Endothelial cell of umbilical vein (primary cell): ENCODE measurements at regions not wholly inside any gene's neighbourhood (a gene's known extent, or its start where the extent isn't known, plus 50 kb on each side); places are given as distances from the start of the nearest gene placed in this dataset.

Experiments used
- BruUV-seq: library from RNA; stranded (reverse); fragments of 400-500 nt; replicated peaks from 2 replicates; lab custom pipeline; 2021; lab: Mats Ljungman, UMichigan
- CTCF ChIA-PET: fragments of 300-600, 350-600 bp; sonication (Branson Sonifier 250); formaldehyde crosslinking; loops from one replicate; lab custom pipeline; 2021; ENCODE audit warnings: antibody characterized with exemption, inconsistent platforms; lab: Charles Lee
- POLR2A ChIA-PET: fragments of 300-600, 350-600 bp; sonication (Branson Sonifier 250); formaldehyde crosslinking; loops from one replicate; lab custom pipeline; 2021; ENCODE audit warnings: antibody characterized with exemption, inconsistent platforms; lab: Charles Lee
- DNase-seq: peaks from one replicate; pipeline ENCODE4 v3.0.0-alpha.2; 2011; ENCODE audit warnings: low read depth, low spot score
- FAIRE-seq: peaks from 2 replicates; lab custom pipeline; 2011; peaks lifted over from hg19 to GRCh38; lab: Jason Lieb, UNC
- H2AFZ ChIP-seq: 2 replicates; pipeline ENCODE4 v1.6.0; 2012; ENCODE audit warnings: low read depth, low read length, control low read depth, inconsistent platforms
- H3K27ac ChIP-seq: 2 replicates; pipeline ENCODE4 v1.5.1; 2011; ENCODE audit warnings: low read depth, mild to moderate bottlenecking, control low read depth, low read length, moderate library complexity; ENCODE audit not compliant: insufficient read depth
- H3K27me3 ChIP-seq, 2 experiments: 2 replicates each; pipeline versions ENCODE4 v1.6.0 to v1.6.1; 2011; ENCODE audit warnings: low read length in 2 of 2, mixed read lengths in 1 of 2; ENCODE audit not compliant: control insufficient read depth in 2 of 2, insufficient read depth in 2 of 2
- H3K36me3 ChIP-seq, 2 experiments: 2 replicates in 1 of 2; 3 replicates in 1 of 2; pipeline ENCODE4 v1.5.1; 2011; ENCODE audit warnings: low read length in 2 of 2, mild to moderate bottlenecking in 1 of 2, moderate library complexity in 1 of 2; ENCODE audit not compliant: control insufficient read depth in 2 of 2, insufficient read depth in 2 of 2; ENCODE audit errors: extremely low read depth in 1 of 2
- H3K4me1 ChIP-seq: 3 replicates; pipeline ENCODE4 v1.5.1; 2011; ENCODE audit warnings: mild to moderate bottlenecking, low read length; ENCODE audit not compliant: control insufficient read depth, insufficient read depth; ENCODE audit errors: extremely low read depth
- H3K4me2 ChIP-seq: 2 replicates; pipeline ENCODE4 v1.6.1; 2011; ENCODE audit warnings: low read length, control low read depth, mixed read lengths; ENCODE audit not compliant: insufficient read depth
- H3K4me3 ChIP-seq, 3 experiments: fragments of 200-600 bp in 1 of 3; sonication (generic), shearing (Covaris generic) in 1 of 3; replicated peaks in 1 of 3; 2 replicates each; pipeline ENCODE4 v1.5.1; 2011 to 2016; ENCODE audit warnings: control low read depth in 3 of 3, low read length in 3 of 3, mild to moderate bottlenecking in 2 of 3, inconsistent platforms in 1 of 3, low read depth in 1 of 3, moderate library complexity in 1 of 3; ENCODE audit not compliant: insufficient read depth in 1 of 3
- H3K79me2 ChIP-seq: 2 replicates; pipeline ENCODE4 v1.6.0; 2012; ENCODE audit warnings: low read length, inconsistent platforms; ENCODE audit not compliant: control insufficient read depth, insufficient read depth
- H3K9ac ChIP-seq: replicated peaks from 2 replicates; pipeline ENCODE3; 2011; ENCODE audit warnings: low read length, control low read depth; ENCODE audit not compliant: insufficient read depth; ENCODE audit errors: extremely low read depth
- H3K9me1 ChIP-seq: replicated peaks from 3 replicates; pipeline ENCODE4 v1.6.0; 2011; ENCODE audit warnings: mild to moderate bottlenecking, low read length; ENCODE audit not compliant: control insufficient read depth, insufficient read depth; ENCODE audit errors: extremely low read depth
- H3K9me3 ChIP-seq: replicated peaks from 2 replicates; pipeline ENCODE4 v1.5.1; 2012; ENCODE audit warnings: low read length, inconsistent platforms; ENCODE audit not compliant: control insufficient read depth, insufficient read depth
- H4K20me1 ChIP-seq: replicated peaks from 2 replicates; pipeline ENCODE3; 2011; ENCODE audit warnings: mild to moderate bottlenecking, low read length; ENCODE audit not compliant: control insufficient read depth, insufficient read depth; ENCODE audit errors: extremely low read depth
- EZH2 ChIP-seq: IDR thresholded peaks from 2 replicates; pipeline ENCODE4 v1.6.1; 2012; ENCODE audit warnings: borderline replicate concordance, low read depth, mild to moderate bottlenecking, moderate library complexity, low read length, inconsistent platforms; ENCODE audit not compliant: severe bottlenecking
- FOS ChIP-seq: IDR thresholded peaks from 2 replicates; pipeline ENCODE4 v1.6.1; 2011; ENCODE audit warnings: mild to moderate bottlenecking, low read length, moderate library complexity, borderline replicate concordance; ENCODE audit not compliant: insufficient read depth
- GATA2 ChIP-seq: IDR thresholded peaks from 2 replicates; pipeline ENCODE4 v1.7.0; 2011; ENCODE audit warnings: low read depth, mild to moderate bottlenecking, moderate library complexity, mixed read lengths, low read length; ENCODE audit not compliant: insufficient read length, insufficient read depth
- JUN ChIP-seq: IDR thresholded peaks from 2 replicates; pipeline ENCODE4 v1.6.1; 2011; ENCODE audit warnings: borderline replicate concordance, low read depth; ENCODE audit not compliant: insufficient read length, insufficient read depth
- MYC ChIP-seq: IDR thresholded peaks from one replicate; pipeline ENCODE4 v1.6.1; 2011; ENCODE audit warnings: mild to moderate bottlenecking, low read depth, low read length
- POLR2A ChIP-seq: IDR thresholded peaks from 2 replicates; pipeline ENCODE4 v1.6.1; 2012; ENCODE audit warnings: low read depth, mild to moderate bottlenecking, control low read depth, low read length
- POLR2AphosphoS5 ChIP-seq: IDR thresholded peaks from 2 replicates; pipeline ENCODE4 v1.6.1; 2012; ENCODE audit warnings: low read depth, mild to moderate bottlenecking, control low read depth, low read length, moderate library complexity; ENCODE audit not compliant: insufficient read depth
- dilution Hi-C: fragments of 300-500 bp; cut with MboI; formaldehyde crosslinking; loops from one replicate; pipeline ENCODE4 v1.15.0; 2019; ENCODE audit warnings: low sequenced_read_pairs; ENCODE audit not compliant: extremely low pct_ligation_motif_present
- intact Hi-C: fragments of 100-400 bp; cut with micrococcal nuclease; formaldehyde crosslinking; loops from one replicate; pipeline ENCODE4 v1.10.0; 2022
- TF ChIP-seq, protein P1 (sequence below): IDR thresholded peaks from 2 replicates; pipeline ENCODE4 v1.6.1; 2011; ENCODE audit not compliant: insufficient read depth, insufficient read length
- TF ChIP-seq, protein P2 (sequence below), 2 donors: IDR thresholded peaks; 1 replicate in 1 of 2; 2 replicates in 1 of 2; pipeline ENCODE4 v1.5.1; 2011; ENCODE audit warnings: low read length in 2 of 2, mild to moderate bottlenecking in 2 of 2, moderate library complexity in 2 of 2, control low read depth in 1 of 2, inconsistent platforms in 1 of 2, low read depth in 1 of 2; ENCODE audit not compliant: insufficient read depth in 1 of 2; ENCODE audit errors: extremely low read depth in 1 of 2

DNA sequence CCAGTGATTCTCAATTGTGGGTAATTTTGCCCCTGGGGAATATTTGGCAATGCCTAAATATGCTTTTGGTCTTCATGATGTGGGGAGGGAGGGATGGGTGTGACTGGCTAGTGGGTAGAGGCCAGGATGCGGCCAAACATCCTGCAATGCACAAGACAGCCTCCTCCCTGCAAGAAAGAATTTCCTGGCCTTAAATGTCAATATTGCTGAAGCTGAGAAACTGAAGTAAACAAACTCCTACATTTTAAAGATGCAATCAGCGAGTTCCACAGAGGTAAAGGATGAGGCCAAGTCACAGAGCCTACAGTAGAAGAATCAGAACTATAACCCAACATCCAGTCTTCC lies 272.9 kb upstream of the EPHA4 start:
- FAIRE-seq = no peak
- TF ChIP-seq POLR2AphosphoS5 (no peak), JUN (no peak), EZH2 (no peak), GATA2 (no peak), MYC (no peak)
- TF ChIP-seq, protein P1, sequence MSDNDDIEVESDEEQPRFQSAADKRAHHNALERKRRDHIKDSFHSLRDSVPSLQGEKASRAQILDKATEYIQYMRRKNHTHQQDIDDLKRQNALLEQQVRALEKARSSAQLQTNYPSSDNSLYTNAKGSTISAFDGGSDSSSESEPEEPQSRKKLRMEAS = no peak
- Histone ChIP-seq H3K27me3 (no peaks in the 10 kb centered on the region), H3K27ac (no peak overlapping the region), H3K4me3 (no peak overlapping the region), H3K9me3 (no peaks in the 10 kb centered on the region), H2AFZ (no peak overlapping the region), H3K9ac (no peak overlapping the region), H3K4me1 (no peaks in the 10 kb centered on the region), H3K9me1 (no peaks in the 10 kb centered on the region), H3K79me2 (no peaks in the 10 kb centered on the region), H3K4me2 (no peak overlapping the region), H4K20me1 (no peaks in the 10 kb centered on the region), H3K36me3 (no peaks in the 10 kb centered on the region)
- ChIA-PET CTCF (no interaction called here), POLR2A (no interaction called here)
- BruUV-seq = no TSS peak
- no peak for DNase-seq
- dilution Hi-C loops (no loop called here), intact Hi-C loops (no loop called here)

DNA sequence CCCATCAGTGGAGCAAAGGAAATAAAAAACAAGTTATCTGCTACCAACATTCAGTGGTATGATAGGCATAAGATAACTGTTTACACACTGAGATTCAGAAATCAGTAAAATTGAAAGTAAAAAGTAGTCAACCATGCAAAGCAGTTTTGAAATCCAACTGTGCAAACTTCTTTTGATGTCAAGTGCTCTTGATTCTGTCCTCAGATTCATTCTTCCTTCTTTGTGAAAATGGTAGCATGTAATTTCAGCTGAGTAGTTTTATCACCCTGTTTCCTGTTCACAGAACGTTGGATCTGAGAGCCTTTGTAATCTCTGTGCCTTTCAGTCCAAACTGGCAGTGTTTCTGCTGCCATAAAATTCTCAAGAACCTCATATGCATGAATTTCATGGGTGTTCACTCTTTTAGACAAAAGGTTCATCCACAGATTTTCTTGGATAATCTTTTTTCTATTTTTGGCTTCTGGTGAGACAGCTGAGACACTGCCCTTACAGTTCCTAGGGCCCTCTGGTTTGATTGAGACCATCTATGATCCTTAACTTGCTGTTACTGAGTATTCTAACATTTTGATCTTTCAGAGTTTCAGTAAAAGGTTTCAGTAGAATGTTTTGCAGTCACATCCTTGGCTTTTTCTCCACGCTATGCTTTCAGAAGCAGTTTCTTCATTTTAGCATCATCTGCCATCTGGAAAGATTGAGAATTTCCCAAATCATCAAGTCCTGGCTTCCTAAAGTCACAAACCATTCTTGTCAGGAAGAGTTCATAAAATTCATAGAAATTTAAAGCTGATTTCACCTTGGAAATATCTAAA lies 272.3 kb upstream of the EPHA4 start:
- FAIRE-seq (no peak), DNase-seq (no peak)
- Histone ChIP-seq H3K4me1 (no peaks in the 10 kb centered on the region), H3K4me3 (no peak overlapping the region), H3K9ac (no peak overlapping the region), H3K4me2 (no peak overlapping the region), H2AFZ (no peak overlapping the region), H3K27ac (no peak overlapping the region), H3K9me1 (no peaks in the 10 kb centered on the region), H3K36me3 (no peaks in the 10 kb centered on the region), H3K27me3 (no peaks in the 10 kb centered on the region), H4K20me1 (no peaks in the 10 kb centered on the region), H3K79me2 (no peaks in the 10 kb centered on the region), H3K9me3 (no peaks in the 10 kb centered on the region)
- CTCF ChIA-PET = interaction anchor here (0.5 kb wide), 1 partner anchor 970 kb away, joined by 3 read pairs; no protein-coding TSS in a partner anchor
- intact Hi-C loops (no loop called here), dilution Hi-C loops (no loop called here)
- TF ChIP-seq POLR2A (no peak), JUN (no peak), GATA2 (no peak), MYC (no peak), FOS (no peak), EZH2 (no peak), POLR2AphosphoS5 (no peak)
- TF ChIP-seq, protein P1 = no peak
- TF ChIP-seq, protein P2, sequence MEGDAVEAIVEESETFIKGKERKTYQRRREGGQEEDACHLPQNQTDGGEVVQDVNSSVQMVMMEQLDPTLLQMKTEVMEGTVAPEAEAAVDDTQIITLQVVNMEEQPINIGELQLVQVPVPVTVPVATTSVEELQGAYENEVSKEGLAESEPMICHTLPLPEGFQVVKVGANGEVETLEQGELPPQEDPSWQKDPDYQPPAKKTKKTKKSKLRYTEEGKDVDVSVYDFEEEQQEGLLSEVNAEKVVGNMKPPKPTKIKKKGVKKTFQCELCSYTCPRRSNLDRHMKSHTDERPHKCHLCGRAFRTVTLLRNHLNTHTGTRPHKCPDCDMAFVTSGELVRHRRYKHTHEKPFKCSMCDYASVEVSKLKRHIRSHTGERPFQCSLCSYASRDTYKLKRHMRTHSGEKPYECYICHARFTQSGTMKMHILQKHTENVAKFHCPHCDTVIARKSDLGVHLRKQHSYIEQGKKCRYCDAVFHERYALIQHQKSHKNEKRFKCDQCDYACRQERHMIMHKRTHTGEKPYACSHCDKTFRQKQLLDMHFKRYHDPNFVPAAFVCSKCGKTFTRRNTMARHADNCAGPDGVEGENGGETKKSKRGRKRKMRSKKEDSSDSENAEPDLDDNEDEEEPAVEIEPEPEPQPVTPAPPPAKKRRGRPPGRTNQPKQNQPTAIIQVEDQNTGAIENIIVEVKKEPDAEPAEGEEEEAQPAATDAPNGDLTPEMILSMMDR (IDR thresholded peaks at IDR 0.05; ENCODE audit: extremely low read depth in 1 of 2, insufficient read depth in 1 of 2, low read depth in 1 of 2, low read length in 2 of 2) = no peak
- POLR2A ChIA-PET = no interaction called here
- no TSS peak for BruUV-seq
